GM06990 (cell line): ENCODE measurements at regions not wholly inside any gene's neighbourhood (a gene's known extent, or its start where the extent isn't known, plus 50 kb on each side); places are given as distances from the start of the nearest gene placed in this dataset.
"Not testable (repeated sequence)": the region's sequence is repeated elsewhere in the genome, so short reads cannot be mapped to it uniquely, and the experiment has no call there.

Experiments used
- DNase-seq: peaks from one replicate; pipeline ENCODE4 v3.0.0-alpha.2; 2011; ENCODE audit not compliant: insufficient read length; ENCODE audit errors: extremely low read depth
- H3K27me3 ChIP-seq: replicated peaks from 2 replicates; pipeline ENCODE4 v1.6.0; 2011; ENCODE audit warnings: low read length; ENCODE audit not compliant: control insufficient read depth, insufficient read depth
- H3K36me3 ChIP-seq: 2 replicates; pipeline ENCODE4 v1.5.1; 2011; ENCODE audit warnings: low read length; ENCODE audit not compliant: control insufficient read depth, insufficient read depth
- H3K4me3 ChIP-seq: replicated peaks from 2 replicates; pipeline ENCODE4 v1.5.1; 2011; ENCODE audit warnings: low read depth, mild to moderate bottlenecking, control low read depth, low read length
- CTCF ChIP-seq: IDR thresholded peaks from 2 replicates; pipeline ENCODE4 v1.5.1; 2011; ENCODE audit warnings: low read length, control low read depth, mild to moderate bottlenecking, inconsistent platforms; ENCODE audit not compliant: insufficient read depth, poor library complexity, severe bottlenecking

GRCh38 chr10:3374914-3375313, 202.3 kb upstream of the PITRM1 start:
- no peak for TF ChIP-seq CTCF
- Histone ChIP-seq H3K36me3 (no peaks in the 10 kb centered on the region), H3K27me3 (no peaks in the 10 kb centered on the region), H3K4me3 (no peak overlapping the region)
- DNase-seq: no peak

GRCh38 chr10:3373374-3374027, 200.9 kb upstream of the PITRM1 start:
- not testable (repeated sequence) for H3K36me3 ChIP-seq, H3K4me3 ChIP-seq, H3K27me3 ChIP-seq, DNase-seq

GRCh38 chr10:3372281-3372680, 199.7 kb upstream of the PITRM1 start:
- no peak overlapping the region for H3K4me3 ChIP-seq
- TF ChIP-seq CTCF: no peak
- H3K36me3 ChIP-seq: no peaks in the 10 kb centered on the region
- no peaks in the 10 kb centered on the region for H3K27me3 ChIP-seq
- DNase-seq: no peak

GRCh38 chr10:3371624-3372023, 199.0 kb upstream of the PITRM1 start:
- not testable (repeated sequence) for H3K27me3 ChIP-seq, H3K36me3 ChIP-seq, H3K4me3 ChIP-seq, DNase-seq

- no peak overlapping the region for H3K4me3 ChIP-seq
- H3K27me3 ChIP-seq: no peaks in the 10 kb centered on the region
- no peak for DNase-seq
- TF ChIP-seq CTCF: no peak
- no peaks in the 10 kb centered on the region for H3K36me3 ChIP-seq
Observed at GRCh38 chr10:3366735-3367405, 194.3 kb upstream of the PITRM1 start.

GRCh38 chr10:3366043-3366442, 193.5 kb upstream of the PITRM1 start:
- H3K36me3 ChIP-seq: no peaks in the 10 kb centered on the region

More at GRCh38 chr10:3366043-3366442, 193.5 kb upstream of the PITRM1 start:
- Histone ChIP-seq H3K4me3 (no peak overlapping the region), H3K27me3 (no peaks in the 10 kb centered on the region)
- TF ChIP-seq CTCF: no peak
- DNase-seq: no peak
